Mammary epithelial cell (primary cell): ENCODE measurements at regions not wholly inside any gene's neighbourhood (a gene's known extent, or its start where the extent isn't known, plus 50 kb on each side); places are given as distances from the start of the nearest gene placed in this dataset.

Experiments used
- CTCF ChIP-seq, 2 donors: IDR thresholded peaks in 1 of 2; conservative IDR thresholded peaks in 1 of 2; 2 replicates each; pipeline ENCODE4 v1.5.1; 2011 to 2012; ENCODE audit warnings: inconsistent platforms in 2 of 2, low read length in 2 of 2, mild to moderate bottlenecking in 2 of 2, control low read depth in 1 of 2, low read depth in 1 of 2; ENCODE audit not compliant: insufficient read depth in 1 of 2; ENCODE audit errors: extremely low read depth in 1 of 2
- EZH2 ChIP-seq: IDR thresholded peaks from 2 replicates; pipeline ENCODE4 v1.6.1; 2012; ENCODE audit warnings: low read length, inconsistent platforms, borderline replicate concordance

- TF ChIP-seq CTCF (conservative IDR thresholded peaks at IDR 0.05 in 1 of 2, IDR thresholded peaks at IDR 0.05 in 1 of 2; ENCODE audit: extremely low read depth in 1 of 2, insufficient read depth in 1 of 2, low read depth in 1 of 2, low read length in 2 of 2) (no peak), EZH2 (no peak)
These were observed 78.3 kb upstream of the ALDH1A3 start for GRCh38 chr15:100801256-100801900.
